Lower leg skin (tissue), 3 donors: ENCODE measurements at regions not wholly inside any gene's neighbourhood (a gene's known extent, or its start where the extent isn't known, plus 50 kb on each side); places are given as distances from the start of the nearest gene placed in this dataset.

Experiments
- POLR2A ChIP-seq, 2 donors: fragments of 450-650 bp; IDR thresholded peaks; one replicate each; pipeline ENCODE4 v1.6.1; 2016 to 2017; ENCODE audit warnings: antibody characterized with exemption in 2 of 2, mild to moderate bottlenecking in 1 of 2, moderate library complexity in 1 of 2
- TF ChIP-seq, protein P1 (sequence below), 3 donors: fragments of 450-650 bp; IDR thresholded peaks; one replicate each; pipeline ENCODE4 v1.5.1; 2016; ENCODE audit warnings: antibody characterized with exemption in 3 of 3, mild to moderate bottlenecking in 3 of 3, moderate library complexity in 2 of 3

GRCh38 chr21:28280611-28281010 is 712.1 kb downstream of the LTN1 start:
- TF ChIP-seq, protein P1, sequence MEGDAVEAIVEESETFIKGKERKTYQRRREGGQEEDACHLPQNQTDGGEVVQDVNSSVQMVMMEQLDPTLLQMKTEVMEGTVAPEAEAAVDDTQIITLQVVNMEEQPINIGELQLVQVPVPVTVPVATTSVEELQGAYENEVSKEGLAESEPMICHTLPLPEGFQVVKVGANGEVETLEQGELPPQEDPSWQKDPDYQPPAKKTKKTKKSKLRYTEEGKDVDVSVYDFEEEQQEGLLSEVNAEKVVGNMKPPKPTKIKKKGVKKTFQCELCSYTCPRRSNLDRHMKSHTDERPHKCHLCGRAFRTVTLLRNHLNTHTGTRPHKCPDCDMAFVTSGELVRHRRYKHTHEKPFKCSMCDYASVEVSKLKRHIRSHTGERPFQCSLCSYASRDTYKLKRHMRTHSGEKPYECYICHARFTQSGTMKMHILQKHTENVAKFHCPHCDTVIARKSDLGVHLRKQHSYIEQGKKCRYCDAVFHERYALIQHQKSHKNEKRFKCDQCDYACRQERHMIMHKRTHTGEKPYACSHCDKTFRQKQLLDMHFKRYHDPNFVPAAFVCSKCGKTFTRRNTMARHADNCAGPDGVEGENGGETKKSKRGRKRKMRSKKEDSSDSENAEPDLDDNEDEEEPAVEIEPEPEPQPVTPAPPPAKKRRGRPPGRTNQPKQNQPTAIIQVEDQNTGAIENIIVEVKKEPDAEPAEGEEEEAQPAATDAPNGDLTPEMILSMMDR (IDR thresholded peaks at IDR 0.05), result no peak
- TF ChIP-seq POLR2A (IDR thresholded peaks at IDR 0.05), result no peak
